Astrocyte of the spinal cord (primary cell): ENCODE measurements at regions not wholly inside any gene's neighbourhood (a gene's known extent, or its start where the extent isn't known, plus 50 kb on each side); places are given as distances from the start of the nearest gene placed in this dataset.

Source experiments
- DNase-seq: peaks from one replicate; pipeline ENCODE4 v3.0.0; 2011; ENCODE audit warnings: low read depth, low spot score
- H3K4me3 ChIP-seq: 2 replicates; pipeline ENCODE4 v1.5.1; 2011; ENCODE audit warnings: low read depth, mild to moderate bottlenecking, low read length, moderate library complexity
- in situ Hi-C: cut with HindIII; loops from 2 replicates; pipeline ENCODE4 v1.10.0; 2017; ENCODE audit warnings: low sequenced_read_pairs
- TF ChIP-seq, protein P1 (sequence below): IDR thresholded peaks from 2 replicates; pipeline ENCODE4 v1.5.1; 2012; ENCODE audit warnings: low read depth, mild to moderate bottlenecking, low read length, inconsistent platforms

DNA sequence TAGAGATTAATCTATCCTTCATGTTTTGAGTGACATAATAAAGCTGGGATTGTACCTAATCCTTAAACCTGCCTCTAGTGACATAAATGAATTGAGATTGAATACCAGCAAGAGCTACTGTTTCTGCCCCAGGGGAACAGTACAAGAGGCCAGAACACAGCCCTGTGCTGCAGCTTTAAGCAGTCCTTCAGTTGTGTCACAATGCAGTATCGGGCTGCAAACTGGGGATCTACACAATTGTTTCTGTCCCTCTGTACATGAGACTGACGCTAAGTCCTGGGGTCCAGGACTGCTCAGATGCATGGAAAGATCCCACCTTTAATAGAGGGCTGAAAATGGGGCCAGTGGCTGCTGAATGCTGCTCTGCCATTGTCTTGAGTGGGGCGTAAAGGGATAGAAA is 87.5 kb downstream of the MINAR1 start:
- no peak for DNase-seq
- TF ChIP-seq, protein P1, sequence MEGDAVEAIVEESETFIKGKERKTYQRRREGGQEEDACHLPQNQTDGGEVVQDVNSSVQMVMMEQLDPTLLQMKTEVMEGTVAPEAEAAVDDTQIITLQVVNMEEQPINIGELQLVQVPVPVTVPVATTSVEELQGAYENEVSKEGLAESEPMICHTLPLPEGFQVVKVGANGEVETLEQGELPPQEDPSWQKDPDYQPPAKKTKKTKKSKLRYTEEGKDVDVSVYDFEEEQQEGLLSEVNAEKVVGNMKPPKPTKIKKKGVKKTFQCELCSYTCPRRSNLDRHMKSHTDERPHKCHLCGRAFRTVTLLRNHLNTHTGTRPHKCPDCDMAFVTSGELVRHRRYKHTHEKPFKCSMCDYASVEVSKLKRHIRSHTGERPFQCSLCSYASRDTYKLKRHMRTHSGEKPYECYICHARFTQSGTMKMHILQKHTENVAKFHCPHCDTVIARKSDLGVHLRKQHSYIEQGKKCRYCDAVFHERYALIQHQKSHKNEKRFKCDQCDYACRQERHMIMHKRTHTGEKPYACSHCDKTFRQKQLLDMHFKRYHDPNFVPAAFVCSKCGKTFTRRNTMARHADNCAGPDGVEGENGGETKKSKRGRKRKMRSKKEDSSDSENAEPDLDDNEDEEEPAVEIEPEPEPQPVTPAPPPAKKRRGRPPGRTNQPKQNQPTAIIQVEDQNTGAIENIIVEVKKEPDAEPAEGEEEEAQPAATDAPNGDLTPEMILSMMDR: no peak
- no peak overlapping the region for H3K4me3 ChIP-seq
- in situ Hi-C loops: no loop called here

DNA sequence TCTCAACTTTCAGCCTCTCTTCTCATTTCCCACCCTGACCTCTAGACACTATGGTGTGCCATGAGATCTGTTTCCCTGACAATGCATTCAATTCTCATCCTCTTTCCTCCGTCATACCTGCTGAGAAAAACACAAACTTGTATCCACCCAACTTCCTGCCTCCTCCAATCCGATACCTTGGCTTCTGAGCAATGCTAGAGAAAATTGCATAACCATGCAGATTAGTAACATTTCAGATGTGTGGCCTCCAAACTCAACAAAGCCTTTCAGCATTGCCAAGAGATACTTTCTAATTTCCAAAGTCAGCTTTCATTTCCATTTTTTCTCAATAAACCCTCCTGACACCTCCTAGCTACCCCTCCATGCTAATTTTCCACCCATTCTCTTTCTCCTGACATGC is 88.5 kb downstream of the MINAR1 start:
- in situ Hi-C loops: no loop called here
- DNase-seq: no peak
- H3K4me3 ChIP-seq: no peak overlapping the region
- TF ChIP-seq, protein P1: no peak

DNA sequence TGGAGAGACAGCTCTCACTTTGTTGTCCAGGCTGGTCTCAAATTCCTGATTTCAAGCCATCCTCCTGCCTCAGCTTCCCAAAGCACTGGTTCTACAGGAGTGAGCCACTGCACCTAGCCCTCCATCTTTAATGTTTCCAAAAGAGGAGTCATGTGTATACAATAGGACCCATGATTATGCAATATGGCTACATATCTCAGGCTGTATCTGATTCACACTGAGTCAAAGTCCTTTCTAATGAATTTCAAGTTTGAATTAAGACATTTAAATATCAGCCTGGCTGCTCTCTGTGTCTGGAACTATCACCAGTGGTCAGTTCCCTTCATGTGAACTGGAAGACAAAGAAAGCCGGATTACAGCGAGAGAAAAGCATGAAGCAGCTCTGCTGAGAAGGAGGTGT is 90.5 kb downstream of the MINAR1 start:
- in situ Hi-C loops: no loop called here
- TF ChIP-seq, protein P1: no peak
- no peak overlapping the region for H3K4me3 ChIP-seq
- DNase-seq: no peak

DNA sequence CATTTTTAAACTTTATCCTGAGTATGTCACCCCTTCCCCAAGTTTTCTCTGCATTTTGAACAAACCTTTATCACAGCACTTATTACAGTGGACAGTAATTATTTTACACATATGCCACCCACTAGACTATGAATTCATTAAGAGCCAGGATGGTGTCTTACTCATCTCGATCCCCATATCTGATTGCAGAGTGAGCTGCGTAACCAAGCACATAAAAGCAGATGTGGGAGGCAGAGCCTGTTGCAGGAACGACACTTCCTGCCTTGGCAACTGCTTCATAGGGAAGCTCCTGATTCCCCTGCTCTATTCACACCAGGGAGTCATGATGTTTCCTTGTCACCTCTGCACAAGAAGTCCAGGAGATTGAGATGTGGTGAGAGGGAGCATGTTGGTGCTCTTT is 91.1 kb downstream of the MINAR1 start:
- in situ Hi-C loops: no loop called here
- no peak for DNase-seq
- TF ChIP-seq, protein P1: no peak
- no peak overlapping the region for H3K4me3 ChIP-seq

DNA sequence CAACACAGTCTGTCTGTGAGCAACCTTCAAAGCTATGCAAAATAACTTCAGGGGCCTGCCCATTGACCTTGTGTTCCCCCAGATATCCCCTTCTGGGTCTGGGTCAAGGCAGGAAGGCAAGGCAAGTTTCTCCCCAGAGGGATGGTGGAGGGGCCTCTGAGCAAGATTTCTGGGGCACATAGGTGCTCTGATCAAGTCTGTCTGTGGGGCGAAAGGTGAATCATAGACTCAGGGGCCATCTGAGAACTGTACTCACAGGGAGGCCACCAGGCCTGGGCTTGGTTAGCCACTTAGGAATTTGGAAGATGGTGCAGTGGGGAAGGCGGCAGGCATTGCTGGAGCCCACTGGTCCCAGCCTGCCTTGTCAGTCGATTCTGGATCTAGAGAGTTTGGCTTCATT is 92.4 kb downstream of the MINAR1 start:
- DNase-seq: no peak
- no peak overlapping the region for H3K4me3 ChIP-seq
- TF ChIP-seq, protein P1: no peak
- in situ Hi-C loops: no loop called here

DNA sequence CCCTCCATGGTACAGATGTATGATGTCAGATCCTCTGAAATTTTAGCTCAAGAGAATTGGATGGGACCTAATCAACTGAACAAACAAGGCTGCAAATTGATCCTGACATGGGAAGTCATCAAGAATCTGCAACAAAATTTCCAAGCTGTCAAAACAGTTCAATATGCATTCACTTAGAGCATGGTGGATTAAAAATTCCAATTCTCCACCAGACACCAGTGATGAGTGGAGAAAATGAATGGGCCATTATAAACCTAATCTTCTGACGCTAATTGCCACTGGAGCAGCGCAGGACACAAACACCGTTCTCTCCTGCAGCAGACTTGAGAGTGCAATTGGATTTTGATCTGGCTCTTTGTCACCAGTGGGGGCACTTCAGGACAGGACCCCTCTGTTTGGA is 94.2 kb downstream of the MINAR1 start:
- TF ChIP-seq, protein P1: no peak

DNA sequence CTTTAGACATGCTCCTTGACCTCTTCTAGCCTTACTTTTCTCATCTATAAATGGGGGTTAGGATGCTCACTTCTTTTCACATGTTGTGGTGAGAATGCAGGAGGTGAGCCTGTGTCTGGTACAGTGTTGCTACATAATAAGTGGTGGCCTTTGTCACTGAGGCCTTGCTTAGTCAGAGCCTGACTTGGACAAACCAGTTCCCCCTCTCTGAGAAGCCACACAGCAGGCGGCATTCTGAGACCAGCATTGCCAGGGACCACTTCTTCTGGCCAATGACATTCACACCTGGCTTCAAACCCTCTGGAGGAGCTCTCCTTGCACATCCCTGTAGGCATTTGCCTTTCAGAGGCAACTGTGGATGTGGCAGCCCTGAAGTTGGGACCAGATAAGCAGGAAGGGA is 95.7 kb downstream of the MINAR1 start:
- TF ChIP-seq, protein P1: no peak
- H3K4me3 ChIP-seq: no peak overlapping the region
- in situ Hi-C loops: no loop called here
- no peak for DNase-seq

More for the DNA sequence above, 94.2 kb downstream of the MINAR1 start:
- H3K4me3 ChIP-seq: no peak overlapping the region
- no peak for DNase-seq
- in situ Hi-C loops: no loop called here
